ENCODE measurements at regions not wholly inside any gene's neighbourhood (a gene's known extent, or its start where the extent isn't known, plus 50 kb on each side); places are given as distances from the start of the nearest gene placed in this dataset.

DNA sequence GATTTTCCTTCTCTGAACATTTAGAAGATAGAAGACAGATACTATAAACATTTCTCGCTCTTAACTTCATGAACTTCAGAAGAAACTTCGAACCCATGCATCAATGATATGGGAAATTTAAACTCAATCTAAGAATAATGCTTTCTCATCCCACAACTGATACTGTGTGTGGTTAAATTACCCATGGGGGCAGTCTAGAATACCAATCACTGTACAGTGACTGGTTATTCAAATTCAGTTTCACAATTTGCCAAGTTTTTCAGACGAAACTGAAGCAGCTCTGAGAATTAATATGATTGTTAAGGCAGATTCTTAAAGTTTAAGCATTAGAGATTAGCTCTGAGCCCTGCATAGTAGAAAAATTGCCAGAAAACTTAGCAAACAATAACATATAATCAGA is 431.0 kb downstream of the SH3GL2 start:
- Histone ChIP-seq H3K9me3 (ENCODE audit: insufficient read depth, low read length) (no peaks in the 10 kb centered on the region), H3K27me3 (ENCODE audit: low read depth, low read length) (0 out of 2 replicates have a peak, but pooled peaks cover 11% of the 10 kb centered on the region), H3K36me3 (replicated peaks; ENCODE audit: low read depth, low read length) (no peaks in the 10 kb centered on the region), H3K9ac (ENCODE audit: low read length) (no peak overlapping the region), H3K4me2 (ENCODE audit: low read length) (no peak overlapping the region), H3K4me1 (ENCODE audit: low read length) (0 out of 2 replicates have a peak, but pooled peaks cover 6% of the 10 kb centered on the region), H3K79me2 (ENCODE audit: low read length) (no peaks in the 10 kb centered on the region), H3K27ac (ENCODE audit: low read length) (no peak overlapping the region), H3K4me3 (ENCODE audit: low read length) (no peak overlapping the region), H2AFZ (ENCODE audit: low read depth, low read length) (no peak overlapping the region), H4K20me1 (ENCODE audit: insufficient read depth, low read length) (no peaks in the 10 kb centered on the region)
- TF ChIP-seq EZH2phosphoT487 (IDR thresholded peaks at IDR 0.05; ENCODE audit: low read depth), result no peak
- TF ChIP-seq, protein P1, sequence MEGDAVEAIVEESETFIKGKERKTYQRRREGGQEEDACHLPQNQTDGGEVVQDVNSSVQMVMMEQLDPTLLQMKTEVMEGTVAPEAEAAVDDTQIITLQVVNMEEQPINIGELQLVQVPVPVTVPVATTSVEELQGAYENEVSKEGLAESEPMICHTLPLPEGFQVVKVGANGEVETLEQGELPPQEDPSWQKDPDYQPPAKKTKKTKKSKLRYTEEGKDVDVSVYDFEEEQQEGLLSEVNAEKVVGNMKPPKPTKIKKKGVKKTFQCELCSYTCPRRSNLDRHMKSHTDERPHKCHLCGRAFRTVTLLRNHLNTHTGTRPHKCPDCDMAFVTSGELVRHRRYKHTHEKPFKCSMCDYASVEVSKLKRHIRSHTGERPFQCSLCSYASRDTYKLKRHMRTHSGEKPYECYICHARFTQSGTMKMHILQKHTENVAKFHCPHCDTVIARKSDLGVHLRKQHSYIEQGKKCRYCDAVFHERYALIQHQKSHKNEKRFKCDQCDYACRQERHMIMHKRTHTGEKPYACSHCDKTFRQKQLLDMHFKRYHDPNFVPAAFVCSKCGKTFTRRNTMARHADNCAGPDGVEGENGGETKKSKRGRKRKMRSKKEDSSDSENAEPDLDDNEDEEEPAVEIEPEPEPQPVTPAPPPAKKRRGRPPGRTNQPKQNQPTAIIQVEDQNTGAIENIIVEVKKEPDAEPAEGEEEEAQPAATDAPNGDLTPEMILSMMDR (IDR thresholded peaks at IDR 0.05; ENCODE audit: low read depth, low read length), result no peak

DNA sequence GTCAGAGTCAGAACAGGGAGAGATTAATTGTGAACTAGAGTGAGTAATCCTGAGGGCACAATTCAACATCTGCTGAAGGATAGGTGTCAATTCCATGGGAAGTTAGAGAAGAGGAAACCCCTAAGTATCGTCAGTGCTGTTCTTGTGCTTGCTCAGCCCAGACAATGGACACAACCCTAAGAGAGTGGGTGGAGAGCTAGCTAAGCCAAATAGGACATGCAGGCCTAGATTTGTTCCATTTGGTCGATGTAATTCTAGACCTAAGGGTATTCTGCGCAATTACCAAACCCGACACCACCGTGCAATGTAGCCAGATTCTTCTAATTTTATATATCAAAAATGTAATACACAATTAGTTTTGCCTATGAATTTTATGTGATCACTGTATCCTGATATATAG is 431.6 kb downstream of the SH3GL2 start:
- Histone ChIP-seq H3K9me3 (ENCODE audit: insufficient read depth, low read length) (no peaks in the 10 kb centered on the region), H3K36me3 (replicated peaks; ENCODE audit: low read depth, low read length) (no peaks in the 10 kb centered on the region), H3K4me2 (ENCODE audit: low read length) (no peak overlapping the region), H3K27ac (ENCODE audit: low read length) (no peak overlapping the region), H3K27me3 (ENCODE audit: low read depth, low read length) (0 out of 2 replicates have a peak, but pooled peaks cover 14% of the 10 kb centered on the region), H3K9ac (ENCODE audit: low read length) (no peak overlapping the region), H2AFZ (ENCODE audit: low read depth, low read length) (no peak overlapping the region), H4K20me1 (ENCODE audit: insufficient read depth, low read length) (no peaks in the 10 kb centered on the region), H3K4me3 (ENCODE audit: low read length) (no peak overlapping the region), H3K4me1 (ENCODE audit: low read length) (0 out of 2 replicates have a peak, but pooled peaks cover 6% of the 10 kb centered on the region), H3K79me2 (ENCODE audit: low read length) (no peaks in the 10 kb centered on the region)
- TF ChIP-seq, protein P1 (IDR thresholded peaks at IDR 0.05; ENCODE audit: low read depth, low read length), result no peak
- no peak for TF ChIP-seq EZH2phosphoT487 (IDR thresholded peaks at IDR 0.05; ENCODE audit: low read depth)

- Histone ChIP-seq H3K27me3 (ENCODE audit: low read depth, low read length) (0 out of 2 replicates have a peak, but pooled peaks cover 14% of the 10 kb centered on the region), H3K4me2 (ENCODE audit: low read length) (no peak overlapping the region), H4K20me1 (ENCODE audit: insufficient read depth, low read length) (no peaks in the 10 kb centered on the region), H3K4me3 (ENCODE audit: low read length) (no peak overlapping the region), H2AFZ (ENCODE audit: low read depth, low read length) (no peak overlapping the region), H3K79me2 (ENCODE audit: low read length) (no peaks in the 10 kb centered on the region), H3K27ac (ENCODE audit: low read length) (no peak overlapping the region), H3K4me1 (ENCODE audit: low read length) (0 out of 2 replicates have a peak, but pooled peaks cover 6% of the 10 kb centered on the region), H3K9ac (ENCODE audit: low read length) (no peak overlapping the region), H3K9me3 (ENCODE audit: insufficient read depth, low read length) (no peaks in the 10 kb centered on the region), H3K36me3 (replicated peaks; ENCODE audit: low read depth, low read length) (no peaks in the 10 kb centered on the region)
- TF ChIP-seq, protein P1 (IDR thresholded peaks at IDR 0.05; ENCODE audit: low read depth, low read length), result no peak
- no peak for TF ChIP-seq EZH2phosphoT487 (IDR thresholded peaks at IDR 0.05; ENCODE audit: low read depth)
Observed at GRCh38 chr9:18012170-18012569, 433.3 kb downstream of the SH3GL2 start.

DNA sequence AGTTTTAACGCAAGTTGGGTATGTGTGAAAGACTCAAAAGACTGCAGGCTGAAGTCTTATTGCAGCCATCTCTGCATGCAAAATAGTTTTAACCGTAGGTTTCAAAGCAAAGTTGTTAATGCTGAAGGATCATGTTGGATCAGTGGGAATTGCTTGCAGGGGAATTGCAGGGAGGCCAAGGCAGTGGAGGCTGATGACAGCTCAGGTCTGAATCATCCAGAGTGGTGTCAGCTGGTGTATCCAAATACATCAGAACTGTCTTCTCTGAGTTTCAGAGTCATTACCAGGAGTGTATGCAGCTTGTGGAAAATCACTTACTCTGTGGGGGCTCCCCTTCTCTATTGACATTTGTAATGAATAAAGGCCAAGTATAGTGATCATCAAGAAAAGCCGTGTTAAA is 435.7 kb downstream of the SH3GL2 start:
- H3K4me1 ChIP-seq (ENCODE audit: low read length), result 0 out of 2 replicates have a peak, but pooled peaks cover 6% of the 10 kb centered on the region
- no peak overlapping the region for H3K4me3 ChIP-seq (ENCODE audit: low read length)
- no peak overlapping the region for H3K4me2 ChIP-seq (ENCODE audit: low read length)
- H3K36me3 ChIP-seq (replicated peaks; ENCODE audit: low read depth, low read length), result no peaks in the 10 kb centered on the region
- TF ChIP-seq, protein P1 (IDR thresholded peaks at IDR 0.05; ENCODE audit: low read depth, low read length), result no peak
- TF ChIP-seq EZH2phosphoT487 (IDR thresholded peaks at IDR 0.05; ENCODE audit: low read depth), result no peak
- no peak overlapping the region for H3K9ac ChIP-seq (ENCODE audit: low read length)
- no peak overlapping the region for H3K27ac ChIP-seq (ENCODE audit: low read length)
- H2AFZ ChIP-seq (ENCODE audit: low read depth, low read length), result no peak overlapping the region
- no peaks in the 10 kb centered on the region for H4K20me1 ChIP-seq (ENCODE audit: insufficient read depth, low read length)
- H3K27me3 ChIP-seq (ENCODE audit: low read depth, low read length), result 0 out of 2 replicates have a peak, but pooled peaks cover 14% of the 10 kb centered on the region
- H3K9me3 ChIP-seq (ENCODE audit: insufficient read depth, low read length), result no peaks in the 10 kb centered on the region
- no peaks in the 10 kb centered on the region for H3K79me2 ChIP-seq (ENCODE audit: low read length)
